Esophagus squamous epithelium (tissue), 5 donors: ENCODE measurements at regions not wholly inside any gene's neighbourhood (a gene's known extent, or its start where the extent isn't known, plus 50 kb on each side); places are given as distances from the start of the nearest gene placed in this dataset.

Source experiments
- DNase-seq: peaks from one replicate; lab custom pipeline; 2025; lab: John Stamatoyannopoulos, UW
- H3K27ac ChIP-seq, 4 donors: fragments of 200-600 bp; sonication (generic); one replicate each; pipeline ENCODE4 v1.5.1; 2016 to 2019; ENCODE audit warnings: mild to moderate bottlenecking in 1 of 4
- H3K27me3 ChIP-seq, 4 donors: fragments of 200-600 bp; sonication (generic); 1 replicate in 3 of 4; 2 replicates in 1 of 4; pipeline versions ENCODE4 v1.5.1 to v1.6.0; 2017 to 2021; ENCODE audit warnings: antibody characterized with exemption in 1 of 4
- H3K36me3 ChIP-seq, 3 donors: fragments of 200-600 bp; sonication (generic); one replicate each; pipeline ENCODE4 v1.5.1; 2016 to 2019
- H3K4me1 ChIP-seq, 3 donors: fragments of 200-600 bp; sonication (generic); one replicate each; pipeline ENCODE4 v1.5.1; 2017 to 2019
- H3K4me3 ChIP-seq, 4 donors: fragments of 200-600 bp; sonication (generic); 1 replicate in 3 of 4; 2 replicates in 1 of 4; pipeline ENCODE4 v1.5.1; 2016 to 2019; ENCODE audit warnings: mild to moderate bottlenecking in 2 of 4, moderate library complexity in 1 of 4
- H3K9me3 ChIP-seq, 3 donors: fragments of 200-600 bp; sonication (generic); one replicate each; pipeline ENCODE4 v1.5.1; 2016 to 2019
- CTCF ChIP-seq, 6 experiments: fragments of 450-650 bp in 4 of 6; fragments of 200-600 bp in 2 of 6; sonication (generic) in 2 of 6; IDR thresholded peaks; one replicate each; pipeline ENCODE4 v1.5.1; 2016 to 2019; ENCODE audit warnings: antibody characterized with exemption in 6 of 6, mild to moderate bottlenecking in 4 of 6, moderate library complexity in 4 of 6
- POLR2A ChIP-seq, 4 donors: fragments of 450-650 bp; IDR thresholded peaks; one replicate each; pipeline ENCODE4 v1.6.1; 2017; ENCODE audit warnings: antibody characterized with exemption in 4 of 4, mild to moderate bottlenecking in 4 of 4, moderate library complexity in 3 of 4
- WGBS, 2 donors: methylation state at CpG; one replicate each; pipeline ENCODE4 v1.1.5; 2018; 5-methylcytosine and 5-hydroxymethylcytosine counted together
- intact Hi-C: fragments of 100-400 bp; cut with DNase I; formaldehyde crosslinking; loops from one replicate; pipeline ENCODE4 v1.15.0; 2022
- donor health status: DM: yes; HTN: yes; CAD: no.

GRCh38 chr5:68954618-68954910 lies 139.2 kb upstream of the SLC30A5 start:
- Histone ChIP-seq H3K4me3 (no peak overlapping the region), H3K27ac (peak overlapping the region in 2 of 4 donors; percentile 36 to 45), H3K27me3 (no peaks in the 10 kb centered on the region), H3K36me3 (no peaks in the 10 kb centered on the region), H3K9me3 (no peaks in the 10 kb centered on the region), H3K4me1 (peaks cover 0 to 37% (median 12%) of the 10 kb centered on the region in 3 donors)
- no peak for DNase-seq
- 27 to 34% methylated on average over 2 of the region's 2 CpGs for WGBS, 2 donors
- TF ChIP-seq POLR2A (IDR thresholded peaks at IDR 0.05), result no peak
- intact Hi-C loops, result no loop called here

- Histone ChIP-seq H3K9me3 (no peaks in the 10 kb centered on the region), H3K27ac (no peak overlapping the region), H3K27me3 (no peaks in the 10 kb centered on the region), H3K4me3 (no peak overlapping the region), H3K36me3 (no peaks in the 10 kb centered on the region), H3K4me1 (peaks cover 0 to 20% (median 0%) of the 10 kb centered on the region in 3 donors)
- DNase-seq, result no peak
- no peak for TF ChIP-seq CTCF (IDR thresholded peaks at IDR 0.05)
- no peak for TF ChIP-seq POLR2A (IDR thresholded peaks at IDR 0.05)
- intact Hi-C loops, result no loop called here
These were observed 136.2 kb upstream of the SLC30A5 start for GRCh38 chr5:68957591-68957990.

- no peak for TF ChIP-seq CTCF (IDR thresholded peaks at IDR 0.05)
- TF ChIP-seq POLR2A (IDR thresholded peaks at IDR 0.05), result no peak
- no peak for DNase-seq
- 83 to 89% methylated on average over 1 of the region's 1 CpG for whole genome bisulfite sequencing, 2 donors
- Histone ChIP-seq H3K9me3 (no peaks in the 10 kb centered on the region), H3K27me3 (no peaks in the 10 kb centered on the region), H3K4me3 (no peak overlapping the region), H3K4me1 (peaks cover 0 to 23% (median 0%) of the 10 kb centered on the region in 3 donors), H3K27ac (no peak overlapping the region), H3K36me3 (no peaks in the 10 kb centered on the region)
- intact Hi-C loops, result no loop called here
These were observed 135.4 kb upstream of the SLC30A5 start for GRCh38 chr5:68958428-68958827.

GRCh38 chr5:68960456-68960855 lies 133.4 kb upstream of the SLC30A5 start:
- Histone ChIP-seq H3K27ac (no peak overlapping the region), H3K36me3 (no peaks in the 10 kb centered on the region), H3K27me3 (no peaks in the 10 kb centered on the region), H3K4me3 (no peak overlapping the region), H3K4me1 (peaks cover 0 to 11% (median 0%) of the 10 kb centered on the region in 3 donors), H3K9me3 (no peaks in the 10 kb centered on the region)
- no peak for DNase-seq
- no peak for TF ChIP-seq CTCF (IDR thresholded peaks at IDR 0.05)
- 66 to 71% methylated on average over 4 of the region's 4 CpGs for WGBS, 2 donors
- intact Hi-C loops, result no loop called here

GRCh38 chr5:68960961-68961360 lies 132.9 kb upstream of the SLC30A5 start:
- no peak for DNase-seq
- 87 to 90% methylated on average over 6 of the region's 6 CpGs for WGBS, 2 donors
- Histone ChIP-seq H3K9me3 (no peaks in the 10 kb centered on the region), H3K36me3 (no peaks in the 10 kb centered on the region), H3K4me1 (peaks cover 0 to 11% (median 0%) of the 10 kb centered on the region in 3 donors), H3K4me3 (no peak overlapping the region), H3K27me3 (no peaks in the 10 kb centered on the region), H3K27ac (no peak overlapping the region)
- TF ChIP-seq CTCF (IDR thresholded peaks at IDR 0.05), result no peak
- no peak for TF ChIP-seq POLR2A (IDR thresholded peaks at IDR 0.05)
- intact Hi-C loops, result no loop called here

GRCh38 chr5:68961762-68962161 lies 132.1 kb upstream of the SLC30A5 start:
- intact Hi-C loops, result no loop called here
- DNase-seq, result no peak
- WGBS, 2 donors, result 66 to 71% methylated on average over 3 to 5 of the region's 5 CpGs

More at GRCh38 chr5:68961762-68962161, 132.1 kb upstream of the SLC30A5 start:
- Histone ChIP-seq H3K4me3 (no peak overlapping the region), H3K4me1 (peaks cover 0 to 11% (median 0%) of the 10 kb centered on the region in 3 donors), H3K36me3 (no peaks in the 10 kb centered on the region), H3K27ac (no peak overlapping the region), H3K9me3 (no peaks in the 10 kb centered on the region), H3K27me3 (no peaks in the 10 kb centered on the region)
- TF ChIP-seq CTCF (IDR thresholded peaks at IDR 0.05) (no peak), POLR2A (IDR thresholded peaks at IDR 0.05) (no peak)
